ENCODE measurements at regions not wholly inside any gene's neighbourhood (a gene's known extent, or its start where the extent isn't known, plus 50 kb on each side); places are given as distances from the start of the nearest gene placed in this dataset.

GRCh38 chr10:2925631-2926030, 141.7 kb upstream of the PFKP start:
- H3K4me3 ChIP-seq (ENCODE audit: low read depth in 1 of 3, low read length in 3 of 3), result no peak overlapping the region
- H3K27me3 ChIP-seq (ENCODE audit: control insufficient read depth in 4 of 4, insufficient read depth in 4 of 4, low read length in 3 of 4), result peaks cover 0 to 13% (median 0%) of the 10 kb centered on the region in 4 donors
- no peaks in the 10 kb centered on the region for H3K4me1 ChIP-seq (ENCODE audit: control insufficient read depth in 4 of 4, insufficient read depth in 4 of 4, low read length in 3 of 4)
- DNase-seq (ENCODE audit: low spot score), result no peak
- WGBS, result 49% methylated on average over 7 of the region's 7 CpGs
- TF ChIP-seq SP1 (IDR thresholded peaks at IDR 0.05) (no peak), ZBTB33 (IDR thresholded peaks at IDR 0.05) (no peak), YY1 (IDR thresholded peaks at IDR 0.05) (no peak), EGR1 (IDR thresholded peaks at IDR 0.05; ENCODE audit: low read depth in 2 of 2) (no peak), NR2F2 (IDR thresholded peaks at IDR 0.05) (no peak), REST (IDR thresholded peaks at IDR 0.05) (no peak)
- H3K27ac ChIP-seq (ENCODE audit: low read depth in 1 of 2, low read length in 2 of 2), result no peak overlapping the region
- no peak overlapping the region for H3K9ac ChIP-seq (ENCODE audit: low read depth in 1 of 2, low read length in 2 of 2)
- no peaks in the 10 kb centered on the region for H3K36me3 ChIP-seq (ENCODE audit: control insufficient read depth in 4 of 4, insufficient read depth in 3 of 4, low read depth in 1 of 4, low read length in 3 of 4)
- H3K9me3 ChIP-seq (ENCODE audit: control insufficient read depth in 4 of 4, low read length in 3 of 4), result no peaks in the 10 kb centered on the region

- Histone ChIP-seq H3K4me3 (ENCODE audit: low read depth in 1 of 3, low read length in 3 of 3) (no peak overlapping the region), H3K4me1 (ENCODE audit: control insufficient read depth in 4 of 4, insufficient read depth in 4 of 4, low read length in 3 of 4) (no peaks in the 10 kb centered on the region), H3K27me3 (ENCODE audit: control insufficient read depth in 4 of 4, insufficient read depth in 4 of 4, low read length in 3 of 4) (peaks cover 0 to 13% (median 0%) of the 10 kb centered on the region in 4 donors), H3K36me3 (ENCODE audit: control insufficient read depth in 4 of 4, insufficient read depth in 3 of 4, low read depth in 1 of 4, low read length in 3 of 4) (no peaks in the 10 kb centered on the region), H3K9ac (ENCODE audit: low read depth in 1 of 2, low read length in 2 of 2) (no peak overlapping the region), H3K27ac (ENCODE audit: low read depth in 1 of 2, low read length in 2 of 2) (no peak overlapping the region), H3K9me3 (ENCODE audit: control insufficient read depth in 4 of 4, low read length in 3 of 4) (no peaks in the 10 kb centered on the region)
- DNase-seq (ENCODE audit: low spot score), result no peak
- 80% methylated on average over 10 of the region's 10 CpGs for WGBS
- no peak for TF ChIP-seq ATF3 (IDR thresholded peaks at IDR 0.05)
- TF ChIP-seq EGR1 (IDR thresholded peaks at IDR 0.05; ENCODE audit: low read depth in 2 of 2), result no peak
- TF ChIP-seq FOXA2 (IDR thresholded peaks at IDR 0.05), result no peak
- TF ChIP-seq RXRA (IDR thresholded peaks at IDR 0.05), result no peak
- no peak for TF ChIP-seq CTCF (IDR thresholded peaks at IDR 0.05; ENCODE audit: low read depth, low read length, missing input control)
- no peak for TF ChIP-seq REST (IDR thresholded peaks at IDR 0.05)
- TF ChIP-seq MAX (IDR thresholded peaks at IDR 0.05), result no peak
- TF ChIP-seq RAD21 (IDR thresholded peaks at IDR 0.05), result no peak
- no peak for TF ChIP-seq HNF4G (IDR thresholded peaks at IDR 0.05)
These were observed 142.9 kb upstream of the PFKP start for GRCh38 chr10:2924431-2924830.
